Esophagus squamous epithelium (tissue), 4 donors: ENCODE measurements at regions not wholly inside any gene's neighbourhood (a gene's known extent, or its start where the extent isn't known, plus 50 kb on each side); places are given as distances from the start of the nearest gene placed in this dataset.

Source experiments
- CTCF ChIP-seq, 6 experiments: fragments of 450-650 bp in 4 of 6; fragments of 200-600 bp in 2 of 6; sonication (generic) in 2 of 6; IDR thresholded peaks; one replicate each; pipeline ENCODE4 v1.5.1; 2016 to 2019; ENCODE audit warnings: antibody characterized with exemption in 6 of 6, mild to moderate bottlenecking in 4 of 6, moderate library complexity in 4 of 6
- POLR2A ChIP-seq, 4 donors: fragments of 450-650 bp; IDR thresholded peaks; one replicate each; pipeline ENCODE4 v1.6.1; 2017; ENCODE audit warnings: antibody characterized with exemption in 4 of 4, mild to moderate bottlenecking in 4 of 4, moderate library complexity in 3 of 4

GRCh38 chr9:119677811-119678505 is 308.7 kb upstream of the BRINP1 start:
- TF ChIP-seq CTCF (IDR thresholded peaks at IDR 0.05) = no peak
- TF ChIP-seq POLR2A (IDR thresholded peaks at IDR 0.05) = no peak
